Neuronal stem cell (in vitro differentiated cells): ENCODE measurements at regions not wholly inside any gene's neighbourhood (a gene's known extent, or its start where the extent isn't known, plus 50 kb on each side); places are given as distances from the start of the nearest gene placed in this dataset.

Experiments used
- DNase-seq: peaks from one replicate; pipeline ENCODE4 v3.0.0-alpha.2; 2013; ENCODE audit warnings: low spot score
- H2AFZ ChIP-seq: one replicate; pipeline ENCODE4 v1.6.1; 2013; ENCODE audit warnings: mild to moderate bottlenecking, low read length, inconsistent platforms
- H2AK5ac ChIP-seq: 2 replicates; pipeline ENCODE4 v1.6.1; 2013; ENCODE audit warnings: low read depth, mild to moderate bottlenecking, inconsistent platforms, low read length, moderate library complexity, mixed read lengths
- H2BK120ac ChIP-seq: 2 replicates; pipeline ENCODE4 v1.6.1; 2013; ENCODE audit warnings: low read depth, mild to moderate bottlenecking, inconsistent platforms, low read length, moderate library complexity, mixed read lengths
- H2BK12ac ChIP-seq: one replicate; pipeline ENCODE4 v1.6.1; 2013; ENCODE audit warnings: low read length, inconsistent platforms
- H2BK15ac ChIP-seq: 2 replicates; pipeline ENCODE4 v1.6.1; 2013; ENCODE audit warnings: mild to moderate bottlenecking, low read length, inconsistent platforms, mixed read lengths
- H2BK5ac ChIP-seq: one replicate; pipeline ENCODE4 v1.6.1; 2013; ENCODE audit warnings: inconsistent platforms, mild to moderate bottlenecking, low read length, moderate library complexity
- H3K14ac ChIP-seq: one replicate; pipeline ENCODE4 v1.6.1; 2013; ENCODE audit warnings: low read length, inconsistent platforms
- H3K18ac ChIP-seq: 2 replicates; pipeline ENCODE4 v1.6.1; 2013; ENCODE audit warnings: low read length, inconsistent platforms
- H3K23ac ChIP-seq: 2 replicates; pipeline ENCODE4 v1.6.1; 2013; ENCODE audit warnings: low read depth, mild to moderate bottlenecking, mixed read lengths, low read length, inconsistent platforms; ENCODE audit not compliant: poor library complexity
- H3K27ac ChIP-seq: replicated peaks from 3 replicates; pipeline ENCODE4 v1.5.1; 2013; ENCODE audit warnings: low read length, inconsistent platforms
- H3K27me3 ChIP-seq, 3 experiments: 2 replicates each; pipeline ENCODE4 v1.6.1; 2013; ENCODE audit warnings: low read length in 3 of 3, mild to moderate bottlenecking in 2 of 3, inconsistent platforms in 1 of 3, low read depth in 1 of 3, mixed read lengths in 1 of 3, moderate library complexity in 1 of 3; ENCODE audit not compliant: control insufficient read depth in 3 of 3, insufficient read depth in 3 of 3
- H3K36me3 ChIP-seq, 2 donors: replicated peaks in 1 of 2; 2 replicates each; pipeline ENCODE4 v1.6.1; 2013; ENCODE audit warnings: low read length in 2 of 2; ENCODE audit not compliant: control insufficient read depth in 2 of 2, insufficient read depth in 2 of 2
- H3K4ac ChIP-seq: 2 replicates; pipeline ENCODE4 v1.6.1; 2013; ENCODE audit warnings: inconsistent platforms, mild to moderate bottlenecking, low read length, moderate library complexity
- H3K4me1 ChIP-seq, 2 donors: 1 replicate in 1 of 2; 2 replicates in 1 of 2; pipeline ENCODE4 v1.6.1; 2013; ENCODE audit warnings: low read length in 2 of 2, low read depth in 1 of 2; ENCODE audit not compliant: control insufficient read depth in 2 of 2, insufficient read depth in 1 of 2
- H3K4me2 ChIP-seq: one replicate; pipeline ENCODE4 v1.6.1; 2013; ENCODE audit warnings: mild to moderate bottlenecking, low read length, inconsistent platforms; ENCODE audit not compliant: insufficient read depth, poor library complexity, severe bottlenecking
- H3K4me3 ChIP-seq, 2 donors: 2 replicates each; pipeline ENCODE4 v1.5.1; 2013; ENCODE audit warnings: low read length in 2 of 2, mild to moderate bottlenecking in 2 of 2, inconsistent platforms in 1 of 2, moderate library complexity in 1 of 2
- H3K79me1 ChIP-seq: one replicate; pipeline ENCODE4 v1.6.1; 2013; ENCODE audit warnings: low read depth, mild to moderate bottlenecking, inconsistent platforms, low read length, moderate library complexity
- H3K9ac ChIP-seq: one replicate; pipeline ENCODE4 v1.6.1; 2013; ENCODE audit warnings: mild to moderate bottlenecking, low read depth, low read length, inconsistent platforms; ENCODE audit not compliant: poor library complexity
- H3K9me3 ChIP-seq, 2 donors: replicated peaks in 1 of 2; 2 replicates each; pipeline versions ENCODE3 to v1.6.1; 2013; ENCODE audit warnings: low read length in 2 of 2, mild to moderate bottlenecking in 2 of 2, inconsistent platforms in 1 of 2, low read depth in 1 of 2, mixed read lengths in 1 of 2, moderate library complexity in 1 of 2; ENCODE audit not compliant: control insufficient read depth in 2 of 2, insufficient read depth in 1 of 2
- H4K8ac ChIP-seq: one replicate; pipeline ENCODE4 v1.6.1; 2013; ENCODE audit warnings: low read depth, mild to moderate bottlenecking, inconsistent platforms, low read length, moderate library complexity
- H4K91ac ChIP-seq: one replicate; pipeline ENCODE4 v1.6.1; 2013; ENCODE audit warnings: low read length, low read depth, mild to moderate bottlenecking, inconsistent platforms; ENCODE audit not compliant: poor library complexity
- WGBS, 2 donors: extraction: QIAGEN DNeasy Blood & Tissue Kit; methylation state at CpG; one replicate each; pipeline ENCODE4 v1.1.7; 2013; ENCODE audit warnings: missing lambda C conversion rate in 2 of 2, mixed read lengths in 1 of 2; ENCODE audit not compliant: insufficient read length in 2 of 2, insufficient replicate concordance in 1 of 2; ENCODE audit errors: extremely low coverage in 2 of 2; 5-methylcytosine and 5-hydroxymethylcytosine counted together

DNA sequence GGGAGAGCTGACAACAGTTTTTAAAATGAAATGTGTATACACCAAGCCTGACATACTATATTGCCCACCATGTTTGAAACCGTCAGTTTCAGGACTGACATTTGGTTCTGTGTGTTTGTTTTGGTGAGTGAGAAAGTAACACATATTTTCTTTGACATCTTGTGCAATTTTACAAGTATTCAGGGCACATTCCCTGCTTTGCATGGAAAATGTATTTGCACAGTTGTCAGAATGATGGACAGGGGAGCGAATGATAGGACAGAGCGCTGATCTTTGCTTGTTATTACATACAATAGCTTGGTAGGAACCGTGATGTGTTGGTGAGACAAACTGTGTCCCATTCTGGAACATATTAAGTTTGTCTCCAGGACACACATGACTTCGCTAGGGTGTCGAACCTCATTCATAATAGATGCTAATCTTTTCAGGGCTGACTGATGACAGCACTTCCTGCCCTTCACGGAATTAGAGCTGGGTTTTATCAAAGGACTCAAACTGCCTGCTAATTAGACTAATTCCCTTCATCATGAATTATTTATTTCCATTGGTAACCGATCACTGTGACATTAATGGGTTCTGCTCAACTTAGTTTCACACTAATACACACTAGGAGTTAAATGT lies 158.5 kb downstream of the CDCA7 start:
- H2BK12ac ChIP-seq: no peak overlapping the region
- no peak overlapping the region for H2BK5ac ChIP-seq
- no CpG with 5 or more reads among the region's 8 CpGs for WGBS, 2 donors
- H3K14ac ChIP-seq: no peak overlapping the region
- no peaks in the 10 kb centered on the region for H3K4me1 ChIP-seq
- DNase-seq: no peak
- H3K27me3 ChIP-seq: no peaks in the 10 kb centered on the region
- no peak overlapping the region for H4K91ac ChIP-seq
- no peak overlapping the region for H3K9ac ChIP-seq
- H2BK15ac ChIP-seq: no peak overlapping the region
- H3K18ac ChIP-seq: no peak overlapping the region
- H4K8ac ChIP-seq: no peak overlapping the region
- H2AFZ ChIP-seq: peak overlapping the region; percentile 2
- H3K9me3 ChIP-seq: no peaks in the 10 kb centered on the region
- H2BK120ac ChIP-seq: no peak overlapping the region
- no peak overlapping the region for H3K27ac ChIP-seq
- no peaks in the 10 kb centered on the region for H3K79me1 ChIP-seq
- no peak overlapping the region for H2AK5ac ChIP-seq
- no peak overlapping the region for H3K4me3 ChIP-seq
- no peak overlapping the region for H3K4ac ChIP-seq
- no peak overlapping the region for H3K4me2 ChIP-seq
- H3K23ac ChIP-seq: no peak overlapping the region
- no peaks in the 10 kb centered on the region for H3K36me3 ChIP-seq

DNA sequence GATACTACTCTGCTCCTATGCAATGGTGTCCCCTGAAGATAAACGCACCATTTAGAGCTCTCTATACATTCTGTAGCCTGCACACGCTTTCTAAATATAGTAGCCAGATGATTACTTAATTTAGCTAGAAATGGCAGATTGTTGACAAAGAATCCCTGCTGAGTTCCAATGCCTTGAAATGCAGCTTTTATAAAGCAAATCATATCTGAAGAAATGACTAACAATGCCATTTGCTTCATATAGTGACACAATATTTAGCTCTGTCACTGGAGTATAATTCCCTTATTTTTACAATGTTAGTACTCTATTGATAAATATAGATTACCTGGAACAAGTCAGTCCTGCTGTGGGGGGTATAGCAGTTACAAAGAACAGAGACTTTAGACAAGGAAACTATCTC lies 166.2 kb downstream of the CDCA7 start:
- Histone ChIP-seq H3K14ac (no peak overlapping the region), H3K79me1 (no peaks in the 10 kb centered on the region), H2AFZ (no peak overlapping the region), H3K4ac (no peak overlapping the region), H3K27me3 (peaks cover 0 to 4% (median 0%) of the 10 kb centered on the region in 3 experiments), H3K9me3 (no peaks in the 10 kb centered on the region), H3K9ac (no peak overlapping the region), H2BK15ac (no peak overlapping the region), H2BK120ac (no peak overlapping the region), H3K36me3 (no peaks in the 10 kb centered on the region), H2AK5ac (no peak overlapping the region), H2BK12ac (no peak overlapping the region), H4K91ac (no peak overlapping the region), H2BK5ac (no peak overlapping the region), H3K23ac (no peak overlapping the region), H3K4me1 (no peaks in the 10 kb centered on the region), H4K8ac (no peak overlapping the region), H3K18ac (no peak overlapping the region), H3K27ac (no peak overlapping the region), H3K4me3 (no peak overlapping the region), H3K4me2 (no peak overlapping the region)
- WGBS, 2 donors: no CpG with 5 or more reads among the region's 2 CpGs
- no peak for DNase-seq

DNA sequence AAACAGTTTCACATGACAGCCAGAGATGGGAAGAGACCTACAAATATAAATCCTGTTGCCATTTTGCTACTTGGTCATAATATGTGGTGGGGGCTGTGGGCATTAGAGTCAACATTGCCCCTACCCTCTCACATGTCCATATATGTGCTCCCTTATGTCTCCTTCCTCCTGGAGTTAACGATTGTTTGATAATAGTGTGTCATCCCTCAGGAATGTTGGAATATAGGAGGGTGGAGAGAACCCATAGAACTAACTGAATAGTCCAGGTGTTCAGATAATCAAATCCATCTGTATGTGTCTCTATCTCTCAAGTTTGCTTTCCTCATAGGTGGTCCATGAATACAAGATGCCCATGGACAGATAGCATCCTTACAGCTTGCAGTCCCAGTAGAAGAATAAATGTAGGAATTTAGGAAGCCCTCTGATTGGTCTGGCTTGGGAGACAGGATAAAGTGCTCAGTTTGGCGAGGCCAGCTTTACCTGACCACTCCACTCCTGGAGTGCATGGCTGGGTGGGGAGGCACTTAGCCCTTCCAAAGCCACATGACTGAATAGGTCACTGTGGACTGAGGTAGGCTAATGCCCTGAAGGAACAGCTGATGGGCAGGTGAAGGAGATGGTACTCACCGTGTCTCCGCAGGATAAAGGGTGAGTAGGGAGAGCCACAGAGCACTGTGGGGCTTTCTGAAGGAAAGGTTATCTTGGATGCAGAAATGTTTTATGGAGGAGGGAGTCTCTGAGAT lies 166.9 kb downstream of the CDCA7 start:
- Histone ChIP-seq H3K4me1 (no peaks in the 10 kb centered on the region), H4K91ac (no peak overlapping the region), H3K4me3 (no peak overlapping the region), H2AK5ac (no peak overlapping the region), H2BK12ac (no peak overlapping the region), H2BK15ac (no peak overlapping the region), H2BK5ac (no peak overlapping the region), H3K14ac (no peak overlapping the region), H3K18ac (no peak overlapping the region), H3K27ac (no peak overlapping the region), H3K27me3 (peaks cover 0 to 4% (median 0%) of the 10 kb centered on the region in 3 experiments), H3K4me2 (no peak overlapping the region), H3K4ac (no peak overlapping the region), H4K8ac (no peak overlapping the region), H2AFZ (no peak overlapping the region), H3K79me1 (no peaks in the 10 kb centered on the region), H3K23ac (no peak overlapping the region), H3K9me3 (no peaks in the 10 kb centered on the region), H2BK120ac (no peak overlapping the region), H3K9ac (no peak overlapping the region), H3K36me3 (no peaks in the 10 kb centered on the region)
- WGBS, 2 donors: no CpG with 5 or more reads among the region's 4 CpGs
- DNase-seq: no peak

- no peak overlapping the region for H3K27ac ChIP-seq
Measured at GRCh38 chr2:173523497-173523896, 168.8 kb downstream of the CDCA7 start.

More at GRCh38 chr2:173523497-173523896, 168.8 kb downstream of the CDCA7 start:
- H3K4me1 ChIP-seq: no peaks in the 10 kb centered on the region
- no peak overlapping the region for H3K23ac ChIP-seq
- H3K79me1 ChIP-seq: no peaks in the 10 kb centered on the region
- H3K36me3 ChIP-seq: no peaks in the 10 kb centered on the region
- no peak overlapping the region for H2BK15ac ChIP-seq
- H2BK12ac ChIP-seq: no peak overlapping the region
- H3K4me2 ChIP-seq: no peak overlapping the region
- H4K91ac ChIP-seq: no peak overlapping the region
- H2AK5ac ChIP-seq: no peak overlapping the region
- no peak overlapping the region for H3K4me3 ChIP-seq
- no peaks in the 10 kb centered on the region for H3K9me3 ChIP-seq
- no peak overlapping the region for H2BK120ac ChIP-seq
- no peak overlapping the region for H3K4ac ChIP-seq
- peaks cover 0 to 4% (median 0%) of the 10 kb centered on the region in 3 experiments for H3K27me3 ChIP-seq
- H3K14ac ChIP-seq: peak overlapping the region; percentile 3
- peak overlapping the region; percentile 47 for H2AFZ ChIP-seq
- H2BK5ac ChIP-seq: no peak overlapping the region
- H3K18ac ChIP-seq: no peak overlapping the region
- H4K8ac ChIP-seq: no peak overlapping the region
- no peak overlapping the region for H3K9ac ChIP-seq
- DNase-seq: no peak
- no CpG with 5 or more reads among the region's 4 CpGs for WGBS, 2 donors
